GM12873 (cell line): ENCODE measurements at regions not wholly inside any gene's neighbourhood (a gene's known extent, or its start where the extent isn't known, plus 50 kb on each side); places are given as distances from the start of the nearest gene placed in this dataset.

Experiments used
- TF ChIP-seq, protein P1 (sequence below): IDR thresholded peaks from 2 replicates; pipeline ENCODE4 v1.5.1; 2012; ENCODE audit warnings: low read depth, mild to moderate bottlenecking, moderate library complexity, low read length, control low read depth; ENCODE audit not compliant: insufficient read depth; ENCODE audit errors: missing control alignments

DNA sequence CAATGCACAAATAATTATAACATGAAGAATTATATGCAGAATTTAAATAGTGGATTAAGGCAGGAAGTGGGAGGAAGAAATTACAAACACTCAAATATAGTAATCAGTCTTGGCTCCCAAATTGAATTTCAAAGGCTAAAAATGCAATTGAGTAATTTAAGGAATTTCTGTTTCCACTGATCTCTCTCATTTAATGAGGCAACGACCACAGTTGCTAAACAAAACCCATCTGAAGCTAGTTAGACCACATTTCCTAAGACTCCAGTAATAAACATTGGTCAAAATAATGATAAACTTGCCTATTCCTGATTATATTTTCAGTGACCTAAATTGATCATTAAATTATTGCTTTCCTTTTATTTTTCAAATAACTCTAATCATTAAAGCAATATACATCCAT is 174.3 kb upstream of the GRIN3A start:
- TF ChIP-seq, protein P1, sequence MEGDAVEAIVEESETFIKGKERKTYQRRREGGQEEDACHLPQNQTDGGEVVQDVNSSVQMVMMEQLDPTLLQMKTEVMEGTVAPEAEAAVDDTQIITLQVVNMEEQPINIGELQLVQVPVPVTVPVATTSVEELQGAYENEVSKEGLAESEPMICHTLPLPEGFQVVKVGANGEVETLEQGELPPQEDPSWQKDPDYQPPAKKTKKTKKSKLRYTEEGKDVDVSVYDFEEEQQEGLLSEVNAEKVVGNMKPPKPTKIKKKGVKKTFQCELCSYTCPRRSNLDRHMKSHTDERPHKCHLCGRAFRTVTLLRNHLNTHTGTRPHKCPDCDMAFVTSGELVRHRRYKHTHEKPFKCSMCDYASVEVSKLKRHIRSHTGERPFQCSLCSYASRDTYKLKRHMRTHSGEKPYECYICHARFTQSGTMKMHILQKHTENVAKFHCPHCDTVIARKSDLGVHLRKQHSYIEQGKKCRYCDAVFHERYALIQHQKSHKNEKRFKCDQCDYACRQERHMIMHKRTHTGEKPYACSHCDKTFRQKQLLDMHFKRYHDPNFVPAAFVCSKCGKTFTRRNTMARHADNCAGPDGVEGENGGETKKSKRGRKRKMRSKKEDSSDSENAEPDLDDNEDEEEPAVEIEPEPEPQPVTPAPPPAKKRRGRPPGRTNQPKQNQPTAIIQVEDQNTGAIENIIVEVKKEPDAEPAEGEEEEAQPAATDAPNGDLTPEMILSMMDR = no peak

DNA sequence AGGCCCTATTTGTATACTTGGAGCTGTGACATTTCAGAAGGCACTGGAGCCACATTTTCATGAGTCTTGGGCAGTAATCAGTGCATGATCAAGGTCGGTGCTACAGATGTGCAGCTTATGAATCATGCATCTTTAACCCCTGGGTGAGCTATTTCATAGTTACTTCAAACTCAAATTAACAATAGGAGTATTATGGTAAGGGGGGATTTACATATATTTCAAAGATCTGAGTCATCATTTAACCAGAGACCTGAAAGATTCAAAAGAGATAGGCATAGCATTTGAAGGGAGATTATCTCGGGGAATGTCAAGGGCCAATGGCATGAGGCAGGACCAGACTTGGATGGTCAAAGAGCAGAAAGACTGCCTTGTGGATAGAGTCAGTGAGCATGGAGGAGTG is 169.0 kb upstream of the GRIN3A start:
- TF ChIP-seq, protein P1 = no peak

DNA sequence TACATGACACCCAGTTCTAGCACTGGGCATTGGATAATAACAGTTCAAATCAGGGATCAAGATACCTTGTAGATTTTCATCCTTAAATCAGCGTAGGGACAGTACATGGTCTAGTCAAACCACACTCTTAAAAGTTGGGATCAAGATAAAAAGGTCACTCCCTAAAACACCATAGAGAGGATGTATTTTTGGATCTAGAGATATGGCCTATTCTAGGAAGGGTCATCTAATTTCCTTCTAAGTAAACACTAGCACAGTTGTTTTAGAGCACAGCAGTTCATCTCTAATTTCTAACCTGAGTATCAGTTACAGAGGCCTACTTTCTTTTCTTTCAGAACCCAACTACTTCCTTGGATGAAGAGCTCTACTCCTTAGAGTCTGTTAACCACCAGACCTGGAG is 166.4 kb upstream of the GRIN3A start:
- TF ChIP-seq, protein P1 = no peak

DNA sequence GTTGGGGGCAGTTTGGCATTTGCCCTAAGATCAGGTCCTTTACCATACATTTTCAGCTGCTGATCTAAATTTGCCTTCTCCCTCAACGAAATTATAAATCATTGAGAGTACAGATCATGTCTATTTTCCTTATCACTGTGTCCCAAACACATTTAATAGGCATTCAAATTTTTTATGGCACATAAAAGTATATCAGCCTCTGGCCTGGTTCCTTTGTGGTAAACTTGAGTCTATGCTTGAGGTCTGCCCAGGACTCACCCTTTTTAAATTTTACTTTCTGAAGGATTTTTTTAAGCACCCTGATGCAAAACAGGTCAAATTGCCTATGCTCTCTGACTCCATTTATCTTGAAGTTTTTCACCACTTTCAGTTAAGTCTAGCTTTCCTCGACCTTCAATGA is 163.6 kb upstream of the GRIN3A start:
- TF ChIP-seq, protein P1 = no peak

DNA sequence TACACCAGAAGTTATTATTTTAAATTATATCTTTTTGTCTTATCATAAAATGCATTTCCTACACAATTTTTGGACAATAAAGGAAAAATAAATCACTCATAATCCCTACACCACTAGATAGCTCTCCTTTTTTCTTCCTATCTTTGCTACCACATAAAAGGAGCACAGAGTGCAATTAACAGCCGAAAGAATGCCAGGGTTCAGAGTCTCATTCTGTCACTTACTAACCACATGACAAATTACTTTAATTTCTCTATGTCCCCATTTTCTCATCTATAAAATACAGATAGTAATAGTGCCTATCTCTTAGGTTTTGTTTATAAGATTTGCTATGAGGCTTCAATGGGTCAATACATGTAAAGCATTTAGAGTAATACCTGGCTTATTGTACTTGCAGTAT is 158.7 kb upstream of the GRIN3A start:
- TF ChIP-seq, protein P1 = no peak

DNA sequence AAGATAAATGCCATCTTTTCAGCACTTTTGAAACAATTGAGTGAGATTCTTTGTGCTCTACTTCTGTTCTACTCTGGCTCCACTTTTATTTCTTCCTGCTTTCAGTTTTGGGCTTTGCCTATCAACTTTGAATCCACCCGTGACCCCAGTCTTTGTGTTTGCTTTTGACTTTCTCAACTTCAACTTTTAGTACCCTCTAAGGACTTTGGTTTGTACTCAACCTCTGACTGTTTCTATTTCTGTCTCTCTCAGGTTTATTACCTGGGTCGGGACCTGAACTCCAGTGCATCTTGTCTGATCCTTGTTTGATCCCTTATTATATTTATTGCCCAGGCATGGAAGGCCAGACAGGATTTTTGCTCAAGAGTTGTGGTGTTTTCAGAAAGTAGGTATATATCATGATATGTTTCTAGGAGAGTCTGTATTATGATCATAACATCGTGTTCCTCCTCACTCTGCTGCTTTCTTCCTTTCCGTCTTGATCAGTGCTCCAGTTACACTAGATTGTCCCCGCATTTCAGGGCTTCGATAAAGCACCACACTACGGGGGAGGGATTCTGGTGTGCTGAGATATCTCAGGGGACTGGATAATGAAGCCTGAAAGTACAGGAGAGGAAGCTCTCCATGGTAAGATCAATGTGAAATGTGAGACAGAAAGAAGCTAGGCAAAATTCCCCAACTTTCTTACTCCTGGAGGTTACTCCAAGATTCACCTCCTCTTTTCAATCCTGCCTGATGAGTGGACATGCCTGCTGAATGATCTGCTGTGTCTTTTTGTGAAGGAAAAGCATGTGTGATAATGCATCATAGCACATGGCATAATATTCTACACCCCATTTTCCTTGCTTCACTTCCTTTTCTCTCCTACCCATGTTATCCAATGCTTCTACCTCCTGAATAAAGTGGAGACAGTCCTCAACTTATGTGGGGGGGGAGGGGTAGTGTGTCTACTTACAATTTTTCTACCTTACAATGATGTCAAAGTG is 155.5 kb upstream of the GRIN3A start:
- TF ChIP-seq, protein P1 = no peak

DNA sequence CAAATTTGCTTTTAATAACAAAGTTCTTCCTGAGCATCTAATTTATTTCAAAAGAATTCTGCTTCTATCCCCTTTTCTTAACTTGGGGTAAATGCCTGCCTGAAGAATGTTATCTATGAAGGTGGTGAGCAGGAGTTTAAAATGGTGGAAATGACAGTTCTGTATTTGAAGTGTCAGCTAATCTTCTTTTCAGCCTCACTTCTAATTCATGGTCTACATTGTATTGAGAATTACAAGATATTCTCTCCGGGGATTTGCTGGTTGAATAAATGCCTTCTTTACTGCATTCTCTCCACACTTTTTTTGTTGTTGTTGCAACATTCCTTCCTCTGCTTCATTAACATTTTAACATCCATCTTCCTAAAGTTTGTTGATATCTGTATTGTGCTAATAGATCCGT is 143.1 kb upstream of the GRIN3A start:
- TF ChIP-seq, protein P1 = no peak
